Tibial artery (tissue), 4 donors: ENCODE measurements at regions not wholly inside any gene's neighbourhood (a gene's known extent, or its start where the extent isn't known, plus 50 kb on each side); places are given as distances from the start of the nearest gene placed in this dataset.

Source experiments
- DNase-seq, 2 donors: peaks; one replicate each; pipeline ENCODE4 v3.0.0-alpha.2; 2019
- H3K27ac ChIP-seq, 2 donors: fragments of 200-600 bp; sonication (generic) in 1 of 2; 1 replicate in 1 of 2; 2 replicates in 1 of 2; pipeline ENCODE4 v1.5.1; 2018 to 2019; ENCODE audit warnings: mild to moderate bottlenecking in 1 of 2
- H3K27me3 ChIP-seq, 2 donors: fragments of 200-600 bp; sonication (generic) in 1 of 2; one replicate each; pipeline versions ENCODE4 v1.5.1 to v1.6.0; 2016 to 2019
- H3K36me3 ChIP-seq, 3 donors: fragments of 200-600 bp; sonication (generic) in 2 of 3; one replicate each; pipeline ENCODE4 v1.5.1; 2016 to 2019; ENCODE audit warnings: mild to moderate bottlenecking in 2 of 3
- H3K4me1 ChIP-seq, 4 donors: fragments of 200-600 bp; sonication (generic) in 2 of 4; 1 replicate in 3 of 4; 2 replicates in 1 of 4; pipeline ENCODE4 v1.5.1; 2016 to 2019
- H3K4me3 ChIP-seq, 2 donors: fragments of 200-600 bp; sonication (generic) in 1 of 2; 1 replicate in 1 of 2; 2 replicates in 1 of 2; pipeline ENCODE4 v1.5.1; 2018 to 2019; ENCODE audit warnings: mild to moderate bottlenecking in 2 of 2
- H3K9me3 ChIP-seq, 3 donors: fragments of 200-600 bp; sonication (generic) in 1 of 3; one replicate each; pipeline ENCODE4 v1.5.1; 2016 to 2019
- intact Hi-C: fragments of 100-400 bp; cut with DNase I; formaldehyde crosslinking; loops from one replicate; pipeline ENCODE4 v1.15.0; 2023; ENCODE audit warnings: low total_unique reads
- TF ChIP-seq, protein P1 (sequence below), 2 experiments: fragments of 200-600 bp in 1 of 2; fragments of 450-650 bp in 1 of 2; IDR thresholded peaks; one replicate each; pipeline ENCODE4 v1.5.1; 2017 to 2019; ENCODE audit warnings: antibody characterized with exemption in 2 of 2, mild to moderate bottlenecking in 1 of 2, moderate library complexity in 1 of 2

DNA sequence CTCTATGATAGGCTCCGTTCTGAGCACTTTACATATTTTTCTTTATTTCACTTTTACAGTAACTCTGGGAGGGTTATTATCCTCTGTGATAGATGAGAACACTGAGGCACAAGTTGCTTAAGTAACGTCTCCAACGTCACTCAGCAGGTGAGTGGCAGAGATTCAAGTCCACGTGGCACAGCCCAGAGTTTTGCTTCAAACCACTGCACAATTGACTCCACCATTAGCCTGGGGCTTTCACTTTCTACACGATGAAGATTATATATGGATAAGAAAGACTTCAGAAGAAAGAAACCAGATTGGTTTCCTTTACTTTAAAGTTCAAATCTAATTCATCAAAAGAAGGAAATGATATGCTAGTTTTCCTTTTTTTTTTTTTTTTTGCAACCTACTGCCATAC is 245.9 kb downstream of the SYK start:
- TF ChIP-seq, protein P1, sequence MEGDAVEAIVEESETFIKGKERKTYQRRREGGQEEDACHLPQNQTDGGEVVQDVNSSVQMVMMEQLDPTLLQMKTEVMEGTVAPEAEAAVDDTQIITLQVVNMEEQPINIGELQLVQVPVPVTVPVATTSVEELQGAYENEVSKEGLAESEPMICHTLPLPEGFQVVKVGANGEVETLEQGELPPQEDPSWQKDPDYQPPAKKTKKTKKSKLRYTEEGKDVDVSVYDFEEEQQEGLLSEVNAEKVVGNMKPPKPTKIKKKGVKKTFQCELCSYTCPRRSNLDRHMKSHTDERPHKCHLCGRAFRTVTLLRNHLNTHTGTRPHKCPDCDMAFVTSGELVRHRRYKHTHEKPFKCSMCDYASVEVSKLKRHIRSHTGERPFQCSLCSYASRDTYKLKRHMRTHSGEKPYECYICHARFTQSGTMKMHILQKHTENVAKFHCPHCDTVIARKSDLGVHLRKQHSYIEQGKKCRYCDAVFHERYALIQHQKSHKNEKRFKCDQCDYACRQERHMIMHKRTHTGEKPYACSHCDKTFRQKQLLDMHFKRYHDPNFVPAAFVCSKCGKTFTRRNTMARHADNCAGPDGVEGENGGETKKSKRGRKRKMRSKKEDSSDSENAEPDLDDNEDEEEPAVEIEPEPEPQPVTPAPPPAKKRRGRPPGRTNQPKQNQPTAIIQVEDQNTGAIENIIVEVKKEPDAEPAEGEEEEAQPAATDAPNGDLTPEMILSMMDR (IDR thresholded peaks at IDR 0.05) = no peak
- no peaks in the 10 kb centered on the region for H3K36me3 ChIP-seq
- intact Hi-C loops = no loop called here
- DNase-seq = no peak
- no peak overlapping the region for H3K27ac ChIP-seq
- no peak overlapping the region for H3K4me3 ChIP-seq
- no peaks in the 10 kb centered on the region for H3K9me3 ChIP-seq
- peaks cover 0 to 16% of the 10 kb centered on the region in 2 donors for H3K27me3 ChIP-seq
- no peaks in the 10 kb centered on the region for H3K4me1 ChIP-seq

DNA sequence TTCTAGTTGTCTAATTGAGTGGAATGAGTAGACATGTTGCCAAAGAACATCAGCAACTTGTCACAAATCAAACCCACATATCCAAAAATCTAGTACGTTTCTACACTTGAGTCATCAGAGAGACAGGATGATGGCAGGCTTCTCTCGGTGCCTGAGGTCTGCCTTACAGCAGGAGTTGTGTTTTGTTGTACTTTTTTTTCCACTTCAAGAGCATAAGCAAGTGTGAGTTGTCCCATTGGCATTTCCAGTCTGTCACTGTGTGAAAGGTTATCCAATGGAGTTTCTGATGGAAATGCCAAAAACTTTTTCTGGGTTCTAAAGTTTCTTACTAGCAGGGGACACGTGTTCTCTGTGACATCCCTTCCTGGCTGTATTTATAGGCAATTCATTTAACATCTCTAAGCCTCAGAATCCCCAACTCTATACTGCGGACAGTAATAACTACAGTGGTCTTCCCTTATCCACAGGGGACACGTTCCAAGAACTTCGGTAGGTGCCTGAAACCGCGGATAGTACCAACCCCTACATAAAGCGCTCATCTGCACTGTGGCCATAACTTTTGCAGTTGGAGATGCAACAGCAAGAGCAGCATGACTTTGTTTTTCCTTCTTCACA is 246.5 kb downstream of the SYK start:
- Histone ChIP-seq H3K4me1 (no peaks in the 10 kb centered on the region), H3K4me3 (no peak overlapping the region)

DNA sequence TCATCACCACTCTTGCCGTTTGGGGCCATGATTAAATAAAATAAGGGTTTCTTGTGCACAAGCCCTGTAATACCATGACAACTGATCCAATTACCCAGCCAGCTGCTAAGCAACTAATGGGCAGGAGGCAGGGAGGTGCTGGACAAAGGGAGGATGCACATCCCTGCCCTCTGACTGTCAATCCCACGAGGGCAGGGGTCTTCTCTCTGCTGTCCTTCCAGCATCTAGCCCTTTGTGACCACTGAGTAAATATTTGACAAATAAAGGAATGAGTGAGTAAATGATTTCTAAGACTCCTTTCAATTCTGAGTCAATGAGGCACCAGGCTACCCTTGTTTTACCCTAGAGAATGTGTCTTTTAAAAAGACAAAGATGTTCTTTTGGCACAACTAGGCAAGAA is 247.1 kb downstream of the SYK start:
- TF ChIP-seq, protein P1 (IDR thresholded peaks at IDR 0.05) = no peak
- H3K4me1 ChIP-seq = no peaks in the 10 kb centered on the region
- H3K9me3 ChIP-seq = no peaks in the 10 kb centered on the region
- DNase-seq = no peak
- no peaks in the 10 kb centered on the region for H3K36me3 ChIP-seq
- intact Hi-C loops = no loop called here
- peaks cover 0 to 11% of the 10 kb centered on the region in 2 donors for H3K27me3 ChIP-seq
- no peak overlapping the region for H3K4me3 ChIP-seq
- no peak overlapping the region for H3K27ac ChIP-seq

More for the DNA sequence above, 246.5 kb downstream of the SYK start:
- no peaks in the 10 kb centered on the region for H3K9me3 ChIP-seq
- H3K27me3 ChIP-seq = peaks cover 0 to 16% of the 10 kb centered on the region in 2 donors
- no peaks in the 10 kb centered on the region for H3K36me3 ChIP-seq
- intact Hi-C loops = no loop called here
- DNase-seq = no peak
- TF ChIP-seq, protein P1 (IDR thresholded peaks at IDR 0.05) = no peak
- no peak overlapping the region for H3K27ac ChIP-seq

DNA sequence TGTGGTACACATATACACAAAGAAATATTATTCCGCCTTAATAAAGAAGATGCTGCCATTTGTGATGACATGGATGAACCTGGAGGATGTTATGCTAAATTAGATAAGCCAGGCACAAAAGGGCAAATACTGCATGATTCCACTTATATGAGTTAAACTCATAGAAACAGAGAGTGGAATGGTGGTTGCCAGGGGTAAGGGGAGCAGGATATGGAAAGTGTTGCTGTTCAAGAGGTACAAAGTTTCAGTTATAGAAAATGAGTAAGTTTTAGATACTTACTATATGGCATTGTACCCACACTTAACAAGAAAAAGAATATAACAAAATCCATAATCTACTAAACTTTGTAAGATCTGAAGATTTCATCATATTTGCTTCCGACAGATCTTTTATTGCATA is 252.2 kb downstream of the SYK start:
- intact Hi-C loops = loop anchor here (10.0 kb wide), 1 partner anchor 791 kb away; no protein-coding TSS in a partner anchor
- Histone ChIP-seq H3K27ac (no peak overlapping the region), H3K4me1 (no peaks in the 10 kb centered on the region), H3K4me3 (no peak overlapping the region), H3K9me3 (no peaks in the 10 kb centered on the region), H3K36me3 (no peaks in the 10 kb centered on the region), H3K27me3 (no peaks in the 10 kb centered on the region)
- TF ChIP-seq, protein P1 (IDR thresholded peaks at IDR 0.05) = no peak
- no peak for DNase-seq

DNA sequence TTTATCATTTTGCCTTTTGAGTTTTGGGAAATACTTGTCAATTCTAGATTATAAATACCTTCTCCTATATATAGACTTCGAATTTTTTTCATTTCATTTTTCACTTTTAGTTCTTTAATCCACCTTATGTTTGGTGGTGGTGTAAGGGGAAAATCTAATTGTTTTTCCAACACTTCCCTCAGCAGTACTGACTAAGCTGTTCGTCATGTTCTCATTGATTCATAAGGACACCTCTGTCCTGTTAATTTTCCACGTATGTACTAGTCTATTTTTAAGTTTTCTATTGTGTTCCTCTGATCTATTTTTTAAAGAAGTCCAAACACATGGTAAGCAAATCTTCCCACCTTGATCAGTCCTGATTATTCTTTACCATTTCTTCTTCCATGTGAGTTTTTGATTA is 254.2 kb downstream of the SYK start:
- Histone ChIP-seq H3K4me1 (peaks cover 0 to 14% (median 1%) of the 10 kb centered on the region in 4 donors), H3K36me3 (no peaks in the 10 kb centered on the region), H3K27me3 (no peaks in the 10 kb centered on the region), H3K27ac (no peak overlapping the region), H3K4me3 (no peak overlapping the region), H3K9me3 (no peaks in the 10 kb centered on the region)
- TF ChIP-seq, protein P1 (IDR thresholded peaks at IDR 0.05) = no peak
- DNase-seq = no peak
- intact Hi-C loops = loop anchor here (10.0 kb wide), 1 partner anchor 789 kb away; no protein-coding TSS in a partner anchor
